NCI-H1092 treated with DMSO at 0.1 percent for 48 hours (cell line): ENCODE measurements at regions not wholly inside any gene's neighbourhood (a gene's known extent, or its start where the extent isn't known, plus 50 kb on each side); places are given as distances from the start of the nearest gene placed in this dataset.

Source experiments
- DNase-seq: peaks from one replicate; lab custom pipeline; 2025; lab: John Stamatoyannopoulos, UW

DNA sequence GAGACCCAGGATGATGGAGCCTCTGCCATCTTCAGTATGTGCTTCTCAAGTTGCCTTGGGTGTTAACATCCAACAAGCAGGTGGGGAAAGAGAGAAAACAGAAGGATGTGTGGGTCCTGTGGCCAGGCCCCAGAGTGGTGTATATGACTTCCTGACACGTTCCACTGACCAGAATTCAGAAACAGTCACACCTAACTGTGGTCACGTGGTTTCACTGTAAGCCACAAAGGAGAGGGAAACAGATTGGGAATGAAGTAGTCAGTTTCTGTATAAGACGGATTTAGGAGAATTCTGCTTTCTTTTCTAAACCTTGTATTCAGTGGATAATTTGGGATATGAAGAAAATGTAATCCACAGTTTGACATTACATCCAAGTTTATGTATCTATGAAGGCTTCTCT is 454.1 kb upstream of the IL12A start:
- DNase-seq = no peak

DNA sequence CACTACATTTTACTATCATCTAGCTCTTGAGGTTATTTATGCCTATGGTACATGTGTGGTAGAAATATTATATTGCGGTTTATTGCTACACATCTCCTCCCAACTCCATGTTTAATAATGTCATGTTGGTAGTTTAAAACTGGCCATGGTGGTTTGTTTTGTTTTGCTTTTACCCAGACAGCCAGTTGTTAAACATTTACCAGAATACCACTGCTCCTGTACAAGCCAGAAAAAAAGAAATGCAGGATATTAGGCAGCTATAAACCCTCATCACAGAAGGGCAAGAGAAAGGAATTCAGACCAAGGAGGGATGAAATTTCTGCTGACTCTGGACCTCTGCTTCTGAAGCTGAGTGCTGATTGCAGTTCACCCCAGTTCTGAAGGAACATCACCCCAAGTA is 451.8 kb upstream of the IL12A start:
- no peak for DNase-seq

DNA sequence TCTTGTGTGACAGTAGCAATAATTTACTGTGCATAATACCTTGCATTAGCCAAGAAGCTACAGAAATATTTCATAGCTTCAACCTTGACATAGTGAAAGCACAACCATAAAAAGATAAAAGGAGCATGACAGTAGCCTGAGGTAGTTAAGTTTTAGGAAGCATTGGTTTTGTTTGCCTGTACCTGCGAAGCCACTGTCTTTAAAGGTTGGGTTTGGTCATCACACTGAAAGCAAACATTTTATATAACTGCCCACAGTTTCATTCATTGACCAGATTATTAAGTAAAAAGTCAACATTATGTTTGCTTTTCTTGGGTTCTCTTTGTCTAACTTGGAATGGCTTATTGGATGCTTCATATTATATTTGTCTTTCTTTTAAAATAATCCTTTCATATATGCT is 450.1 kb upstream of the IL12A start:
- no peak for DNase-seq

DNA sequence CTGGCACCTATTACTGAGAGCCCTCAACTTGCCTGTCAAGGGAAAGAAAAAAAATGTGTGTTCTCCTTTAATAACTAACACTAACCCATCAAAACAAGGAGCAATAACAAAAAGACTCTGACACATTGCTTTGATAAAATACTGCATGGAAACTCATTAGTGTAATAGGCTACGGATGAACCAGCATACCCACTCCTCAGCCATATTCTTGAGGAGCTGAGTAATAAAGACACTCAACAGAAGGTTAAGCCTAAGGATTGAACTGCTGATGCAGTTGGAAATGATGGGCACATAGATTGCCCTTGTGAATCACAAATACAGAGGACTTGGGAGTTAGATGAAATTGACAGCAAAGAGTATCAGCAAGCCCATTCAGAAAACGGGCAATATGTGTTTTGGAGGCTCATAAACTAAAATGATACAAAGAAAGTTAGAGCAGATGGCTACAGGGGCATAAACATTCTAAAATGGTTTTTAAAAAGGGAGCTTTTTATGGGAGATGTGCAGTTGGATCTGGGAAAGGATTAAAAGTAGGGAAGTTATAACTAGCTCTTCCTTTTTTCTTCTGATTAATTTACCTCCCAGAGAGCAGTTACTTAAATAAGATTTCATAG is 447.6 kb upstream of the IL12A start:
- no peak for DNase-seq

DNA sequence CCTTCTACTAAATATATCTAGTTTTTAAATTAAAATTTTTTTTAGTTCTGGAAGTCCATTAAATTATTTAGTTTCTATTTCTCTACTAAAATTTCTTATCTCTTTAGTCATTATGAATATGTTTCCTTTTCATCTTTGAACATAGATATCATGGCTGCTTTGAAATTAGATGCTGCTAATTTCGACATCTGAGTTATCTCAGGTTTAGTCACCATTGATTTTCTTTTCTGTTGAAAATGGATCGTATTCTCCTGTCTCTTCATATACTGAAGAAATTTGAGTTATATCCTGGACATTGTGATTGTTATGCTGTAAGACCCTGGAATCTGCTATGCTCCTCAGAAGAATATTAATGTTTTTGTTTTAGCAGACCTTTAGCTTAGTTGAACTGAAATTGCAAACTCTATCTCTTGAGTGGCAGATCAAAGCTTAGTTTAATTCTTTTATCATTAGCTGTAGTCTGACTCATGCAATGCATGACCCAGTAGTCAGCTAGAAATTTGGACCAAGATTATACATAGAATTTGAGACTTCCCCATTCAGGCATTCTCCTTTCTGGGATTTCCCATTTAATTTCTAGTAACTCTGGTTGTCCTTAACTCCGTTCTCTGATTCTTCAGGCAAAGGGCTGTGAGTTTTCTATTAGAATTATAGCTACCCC is 439.8 kb upstream of the IL12A start:
- DNase-seq = no peak

DNA sequence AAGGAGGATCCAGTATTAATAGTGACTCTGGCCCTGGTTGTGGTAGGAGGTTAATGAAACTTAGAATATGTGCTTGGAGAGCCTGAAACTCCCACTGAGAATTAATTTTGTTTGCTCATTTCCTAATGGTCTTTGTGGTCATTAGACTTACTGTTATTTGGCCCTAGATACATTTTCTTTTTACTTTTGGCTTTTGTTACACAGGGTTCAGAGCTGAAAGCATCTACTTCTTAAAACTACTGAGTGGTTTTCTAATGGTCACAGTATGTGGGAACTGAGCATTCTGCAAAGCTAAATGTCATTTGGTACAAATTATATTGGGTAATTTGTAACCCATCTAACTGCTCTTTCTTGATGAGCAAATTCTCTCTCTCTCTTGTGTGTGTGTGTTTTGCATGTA is 433.4 kb upstream of the IL12A start:
- DNase-seq = no peak

DNA sequence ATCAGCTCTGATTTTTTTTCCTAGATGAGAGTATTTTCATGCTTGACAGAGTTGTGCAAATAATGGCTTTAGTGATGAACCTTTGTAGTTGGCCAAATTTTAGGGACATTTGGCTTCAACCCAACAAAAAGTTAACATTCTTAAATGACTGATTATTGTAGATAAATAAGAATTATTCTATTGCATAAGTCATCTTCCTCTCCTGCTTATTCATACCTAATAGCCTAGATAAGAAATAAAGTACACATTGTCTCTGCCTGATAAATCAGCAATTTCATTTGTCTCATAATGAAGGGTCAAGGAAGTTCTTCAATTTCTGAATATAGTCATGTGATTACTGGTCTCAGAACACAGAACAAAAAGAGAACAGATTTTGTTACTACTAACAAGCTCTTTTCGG is 428.9 kb upstream of the IL12A start:
- no peak for DNase-seq

DNA sequence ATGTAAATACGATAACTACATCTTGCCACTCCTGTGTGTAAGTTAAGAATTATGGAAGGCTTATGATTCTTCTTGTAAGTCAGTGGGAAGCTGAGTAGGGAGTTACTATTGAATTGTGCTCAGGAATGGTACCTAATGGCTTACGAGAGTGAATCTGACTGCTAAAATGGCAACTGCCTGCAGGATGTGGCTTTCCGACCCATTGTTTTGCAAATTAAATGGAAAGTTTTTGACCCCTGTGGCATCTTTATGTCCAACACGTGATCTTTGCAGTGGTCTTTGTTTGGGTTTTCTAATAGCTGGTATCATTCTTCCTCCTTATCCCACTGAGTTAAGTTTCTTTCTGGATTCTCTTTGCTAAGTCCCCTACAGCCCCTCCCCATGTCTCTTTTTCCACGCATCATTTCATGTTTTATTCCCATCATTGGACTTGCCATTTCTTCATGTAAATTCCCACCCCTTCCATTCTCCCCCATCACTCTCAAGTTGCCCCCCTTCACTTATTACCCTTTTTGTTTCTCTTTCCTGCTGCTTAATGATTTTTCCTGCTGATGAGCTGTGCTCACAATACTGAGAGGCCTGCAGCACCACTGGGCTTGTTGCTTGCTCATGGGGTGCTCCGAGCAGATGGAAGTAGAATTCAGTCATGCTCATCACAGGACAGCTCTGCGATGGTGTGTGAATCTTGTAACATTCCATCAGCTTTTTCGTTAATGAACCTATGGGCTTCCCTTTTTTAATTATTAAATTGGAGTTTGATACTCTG is 428.2 kb upstream of the IL12A start:
- no peak for DNase-seq

DNA sequence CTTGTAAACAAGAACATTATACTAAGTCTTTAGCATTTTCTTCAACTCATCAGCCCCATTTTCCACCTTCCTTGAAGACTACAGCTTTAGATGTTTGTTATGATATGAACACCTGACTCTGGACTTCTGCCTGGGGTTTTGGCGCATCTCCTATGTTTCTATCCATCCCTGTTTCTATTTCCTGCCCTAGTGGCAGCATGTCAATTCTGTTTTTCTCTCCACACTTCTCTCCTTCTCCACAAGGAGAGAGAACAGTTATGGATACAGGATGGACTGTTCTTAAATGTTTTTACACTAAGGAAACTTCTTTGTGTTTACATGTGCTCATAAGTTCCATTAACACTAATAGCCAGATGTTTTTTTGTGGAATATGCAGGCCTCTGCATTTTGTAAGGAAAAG is 423.3 kb upstream of the IL12A start:
- no peak for DNase-seq

DNA sequence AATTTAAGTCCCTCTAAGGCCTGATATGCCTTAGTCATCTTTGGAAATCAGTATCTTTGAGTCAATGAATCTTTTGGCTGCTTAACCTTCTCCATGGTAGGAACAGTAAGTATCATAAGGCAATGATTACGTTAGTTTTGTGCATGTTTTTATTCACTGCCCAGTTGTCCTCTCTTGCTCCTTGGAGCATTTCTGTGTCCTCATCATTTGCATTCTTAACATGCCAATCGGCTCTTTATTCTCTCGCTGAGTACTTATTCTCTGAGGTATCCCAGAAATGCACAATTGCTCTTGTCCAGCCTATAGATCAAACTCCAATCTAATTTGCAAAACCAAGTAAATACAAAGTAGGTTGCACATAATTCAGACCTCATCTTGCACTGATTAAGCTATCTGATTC is 405.0 kb upstream of the IL12A start:
- no peak for DNase-seq

DNA sequence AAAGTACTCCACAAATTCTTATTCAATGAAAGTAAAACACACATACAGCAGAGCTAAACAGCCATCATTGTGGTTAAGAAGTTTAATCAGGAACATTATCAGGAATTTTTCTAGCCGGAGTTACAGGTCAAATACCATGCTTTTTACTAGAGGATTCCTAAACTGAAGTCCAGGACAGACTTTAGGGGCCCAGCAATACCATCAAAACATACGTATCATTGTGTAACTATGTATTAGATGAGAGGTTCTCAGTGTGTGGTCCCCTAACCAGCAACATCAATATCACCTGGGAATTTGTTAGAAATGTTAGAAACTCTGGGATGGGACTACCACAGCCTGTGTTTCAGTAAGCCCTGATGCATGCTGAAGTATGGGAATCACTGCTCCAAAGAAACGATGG is 404.2 kb upstream of the IL12A start:
- DNase-seq = no peak

DNA sequence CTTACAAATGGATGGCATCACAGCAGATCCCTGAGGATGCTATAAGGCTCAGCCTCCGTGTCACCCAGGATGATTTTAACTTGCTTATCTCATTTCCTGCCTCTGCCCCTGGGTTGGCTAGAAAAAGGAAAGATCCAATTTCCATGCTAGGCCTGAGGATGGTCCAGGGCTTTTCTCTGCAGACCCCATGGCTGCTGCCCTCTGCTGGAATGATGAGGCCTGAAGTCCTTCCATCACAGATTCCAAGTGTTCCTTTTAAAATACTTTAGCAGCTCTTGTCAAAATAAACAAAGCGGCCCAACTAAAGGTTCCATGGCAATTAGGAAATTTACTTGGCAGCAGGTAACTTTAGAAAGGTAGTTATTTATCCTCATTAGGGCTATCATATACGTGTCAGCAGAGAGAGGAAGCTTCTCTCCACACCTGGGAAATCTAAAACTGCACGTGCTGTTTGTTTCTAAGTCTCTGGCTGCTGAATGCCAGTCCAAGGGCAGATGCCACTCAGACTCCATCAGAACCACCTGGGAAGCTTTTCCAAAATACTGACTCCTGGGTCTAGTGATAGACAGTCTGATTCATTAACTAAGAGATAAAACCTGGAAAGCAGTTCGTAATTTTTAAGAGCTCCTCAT is 401.9 kb upstream of the IL12A start:
- DNase-seq = peak; percentile 2

DNA sequence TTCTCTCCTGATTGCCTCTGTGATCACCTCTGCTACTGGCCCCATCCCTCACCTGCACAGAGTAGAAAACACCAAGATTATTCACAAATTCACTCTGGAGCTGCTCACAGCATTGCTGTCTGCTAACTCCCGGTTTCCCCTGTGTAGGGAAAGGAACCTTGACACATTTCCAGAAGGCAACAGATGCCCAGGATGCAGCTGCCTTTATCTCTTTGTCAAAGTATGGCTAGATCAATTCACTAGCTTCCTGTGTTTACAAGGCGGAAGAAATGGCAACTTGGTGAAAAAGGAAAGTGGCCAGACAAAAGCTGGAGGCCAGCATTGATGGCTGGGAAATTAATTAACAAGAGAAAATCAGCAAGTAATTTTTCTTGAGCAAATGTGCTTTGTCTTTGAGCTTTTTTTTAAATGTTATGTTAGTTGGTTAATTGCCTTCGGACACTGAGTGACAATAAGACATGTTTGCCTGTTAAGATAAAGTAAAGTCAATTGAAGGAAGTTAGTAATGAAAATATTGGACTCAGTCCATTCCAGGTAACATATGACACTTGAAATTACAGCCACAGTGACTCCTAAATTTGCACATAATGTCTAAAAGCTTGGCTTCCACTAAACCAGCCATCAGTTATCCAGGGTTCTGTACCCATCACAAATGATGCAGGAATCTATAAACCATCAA is 394.6 kb upstream of the IL12A start:
- DNase-seq = no peak

DNA sequence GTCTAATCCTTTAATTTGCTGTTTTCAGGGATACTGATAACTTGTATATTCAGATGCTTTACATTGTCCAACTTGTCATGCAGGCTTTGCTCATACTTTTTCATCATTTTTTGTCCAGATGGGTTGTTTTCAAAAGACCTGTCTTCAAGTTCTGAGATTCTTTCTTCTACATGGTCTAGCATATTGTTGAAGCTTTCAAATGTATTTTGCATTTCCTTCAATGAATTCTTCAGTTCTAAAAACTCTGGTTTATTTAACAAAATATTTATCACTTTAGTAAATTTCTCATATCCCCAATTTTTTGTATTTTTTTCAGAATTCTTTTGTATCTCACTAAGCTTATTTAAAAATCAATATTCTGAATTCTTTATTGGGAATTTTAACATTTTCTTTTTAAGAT is 388.3 kb upstream of the IL12A start:
- no peak for DNase-seq

DNA sequence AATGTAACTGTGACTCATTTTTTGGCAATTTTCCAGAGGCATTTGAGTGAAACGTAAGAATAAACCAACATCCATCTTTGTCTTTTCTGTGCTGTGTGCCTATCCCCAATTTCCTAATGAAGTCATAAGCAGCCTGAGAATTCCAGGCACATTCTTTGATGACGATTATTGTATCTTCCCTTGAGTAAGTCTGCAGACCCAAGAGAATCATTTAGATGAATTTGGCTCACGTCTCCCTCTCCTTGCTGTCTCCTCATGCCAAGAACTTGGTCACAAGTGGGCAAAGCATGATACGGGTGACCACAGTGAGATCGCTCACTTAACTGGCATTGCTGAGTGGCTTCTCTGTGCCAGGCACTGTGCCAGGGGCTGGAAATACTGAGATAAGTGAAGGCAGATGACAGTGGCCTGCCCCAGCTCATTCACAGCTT is 384.5 kb upstream of the IL12A start:
- no peak for DNase-seq

DNA sequence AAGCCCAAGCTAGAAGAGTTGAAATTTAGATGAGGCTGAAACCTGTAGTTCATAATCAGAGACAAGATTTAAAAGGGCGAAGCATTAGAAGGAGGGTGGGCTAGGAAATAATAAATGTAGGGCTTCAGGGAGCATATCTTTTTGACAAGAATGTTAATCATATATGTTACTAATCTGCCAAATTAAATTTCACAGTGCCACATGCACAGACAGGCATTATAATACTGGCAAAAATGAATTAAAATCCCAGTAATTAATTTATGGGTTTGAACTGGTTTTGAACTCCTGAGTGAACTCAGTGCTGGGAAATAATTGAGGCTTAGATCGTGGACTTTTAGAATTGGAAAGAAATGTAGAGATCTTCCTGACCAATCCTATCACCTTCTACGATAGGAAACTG is 383.5 kb upstream of the IL12A start:
- no peak for DNase-seq

DNA sequence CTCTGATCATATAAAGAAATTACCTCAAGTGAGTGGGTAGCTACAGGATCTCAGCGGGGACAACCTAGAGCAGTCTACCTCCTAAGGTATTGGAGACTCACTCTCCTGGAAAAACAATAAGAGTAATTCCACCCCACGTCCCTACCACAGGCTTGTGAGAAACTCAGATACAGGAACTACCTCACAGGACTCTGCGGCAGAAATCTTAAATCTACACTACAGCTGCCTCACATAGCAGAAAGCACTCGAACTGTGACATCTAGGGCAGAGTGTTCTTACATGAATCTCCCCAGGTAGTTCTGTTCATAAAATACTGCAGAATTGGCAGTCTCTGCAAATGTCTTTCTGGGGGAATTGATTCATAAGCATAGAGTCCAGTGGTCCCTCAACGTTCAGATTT is 382.9 kb upstream of the IL12A start:
- no peak for DNase-seq

DNA sequence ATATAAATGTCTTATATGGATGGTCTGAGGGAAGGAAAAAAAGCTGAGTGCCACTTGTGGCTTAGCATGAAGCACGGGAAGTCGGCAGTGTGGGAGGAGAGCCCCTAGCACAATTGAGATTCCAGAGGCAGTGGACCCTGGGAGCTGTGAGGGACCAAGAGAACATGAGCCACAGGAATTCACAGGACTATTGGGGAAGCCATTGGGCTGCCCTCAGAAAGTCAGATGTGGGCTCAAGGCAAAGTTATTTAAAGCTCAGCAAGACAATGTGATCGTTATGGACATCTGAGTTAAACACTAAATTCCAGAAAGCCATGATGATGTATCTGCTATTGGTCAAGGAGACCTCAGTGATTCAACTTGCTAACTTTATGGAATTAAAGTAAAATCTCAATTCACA is 380.8 kb upstream of the IL12A start:
- no peak for DNase-seq

DNA sequence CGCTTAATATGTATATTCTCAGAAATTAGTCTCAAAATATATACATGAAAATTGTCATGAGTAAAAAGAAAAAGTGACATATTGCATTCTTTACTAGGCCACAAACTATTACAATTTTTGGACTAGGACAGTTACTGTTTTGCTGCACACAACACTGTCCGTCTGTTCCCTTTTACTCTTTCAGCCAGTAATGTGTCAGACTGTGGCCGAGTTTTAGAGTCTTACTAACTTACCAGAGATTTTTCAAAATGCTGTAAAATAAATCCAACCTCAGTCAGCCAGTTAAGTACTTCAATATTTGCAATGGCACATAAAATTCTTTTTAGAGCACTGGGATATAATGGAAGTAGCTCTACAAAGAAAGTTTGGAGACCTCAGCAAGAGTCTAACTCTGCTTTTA is 380.3 kb upstream of the IL12A start:
- no peak for DNase-seq

DNA sequence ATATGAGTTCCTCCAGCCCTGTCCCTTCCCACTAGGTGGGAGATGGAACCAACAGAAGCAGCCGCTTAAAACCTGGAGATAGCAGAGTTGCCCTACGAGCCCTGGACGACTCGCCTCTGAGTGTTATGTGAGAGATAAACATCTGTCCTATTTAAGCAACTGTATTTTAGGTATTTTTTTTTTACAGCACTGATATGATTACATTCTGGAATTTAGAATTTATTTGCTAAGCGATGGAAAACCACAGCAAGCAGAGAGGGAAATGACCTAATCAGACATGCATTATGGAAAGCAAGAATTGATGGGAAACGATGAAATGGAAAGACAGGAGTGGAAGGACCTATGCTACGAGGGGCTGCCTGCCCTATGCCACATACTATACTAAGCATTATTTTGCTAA is 379.0 kb upstream of the IL12A start:
- no peak for DNase-seq

DNA sequence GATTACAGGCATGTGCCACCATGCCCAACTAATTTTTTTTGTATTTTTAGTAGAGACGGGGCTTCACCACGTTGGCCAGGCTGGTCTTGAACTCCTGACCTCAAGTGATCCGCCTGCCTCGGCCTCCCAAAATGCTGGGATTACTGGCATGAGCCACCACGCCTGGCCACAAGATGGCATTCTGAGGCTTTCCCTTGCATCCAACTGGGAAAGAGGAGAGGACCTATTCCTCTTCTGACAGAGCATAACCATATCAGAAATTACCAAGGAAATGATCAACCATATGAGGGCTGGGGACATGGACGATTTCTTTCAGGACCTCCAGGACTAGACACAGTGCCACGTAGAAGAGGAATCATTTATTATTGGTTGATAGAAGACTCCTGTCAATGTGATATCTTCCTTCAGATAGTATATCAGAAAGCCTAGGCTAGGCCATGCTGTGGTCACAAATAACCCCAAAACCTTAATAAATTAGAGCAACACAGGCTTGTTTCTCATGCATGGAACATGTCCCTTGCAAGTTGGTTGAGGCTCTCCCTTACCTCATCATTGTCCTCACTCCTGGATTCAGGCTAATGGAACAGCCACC is 372.3 kb upstream of the IL12A start:
- DNase-seq = no peak

DNA sequence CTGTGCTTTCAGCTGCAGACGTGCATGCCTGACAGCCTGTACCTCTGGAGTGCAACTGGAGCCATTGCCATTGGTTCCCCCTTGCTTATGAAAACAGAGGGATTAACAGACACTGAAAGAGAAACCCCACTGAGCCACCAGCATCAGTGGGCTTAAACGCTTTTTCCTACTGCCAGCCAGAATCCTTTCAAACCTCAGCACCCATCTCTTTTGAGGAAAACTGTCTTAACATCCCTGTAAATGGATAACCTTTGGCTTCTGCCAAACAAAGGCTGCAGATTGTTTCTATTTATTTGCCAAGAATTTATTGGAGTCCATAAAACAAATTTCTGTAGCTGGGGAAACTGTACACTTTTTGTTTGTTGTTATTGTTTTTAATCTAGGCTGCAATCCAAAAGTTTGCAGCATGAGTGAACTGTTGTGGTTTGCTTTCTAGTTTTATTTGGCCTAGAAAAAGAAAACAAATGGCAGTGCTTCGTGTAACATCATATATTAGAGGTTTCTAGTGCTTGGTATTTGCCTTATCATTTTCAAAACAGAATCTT is 369.2 kb upstream of the IL12A start:
- DNase-seq = peak; percentile 9
